OCI-LY1 (cell line): ENCODE measurements at regions not wholly inside any gene's neighbourhood (a gene's known extent, or its start where the extent isn't known, plus 50 kb on each side); places are given as distances from the start of the nearest gene placed in this dataset.

Experiments used
- H2AFZ ChIP-seq: fragments of 200-600 bp; sonication (generic), shearing (Covaris generic); 2 replicates; pipeline ENCODE4 v1.6.0; 2014; ENCODE audit warnings: antibody characterized with exemption, mild to moderate bottlenecking, low read length
- H3F3A ChIP-seq: fragments of 200-600 bp; sonication (generic), shearing (Covaris generic); 2 replicates; pipeline ENCODE4 v1.6.0; 2014; ENCODE audit warnings: mild to moderate bottlenecking, antibody characterized with exemption, low read length, moderate library complexity; ENCODE audit not compliant: insufficient read depth
- H3K27ac ChIP-seq: fragments of 200-600 bp; sonication (generic); 2 replicates; pipeline ENCODE4 v1.5.1; 2014; ENCODE audit warnings: low read length, mixed run types, mild to moderate bottlenecking, low read depth; ENCODE audit not compliant: poor library complexity, severe bottlenecking
- H3K27me3 ChIP-seq: fragments of 200-600 bp; sonication (generic); 2 replicates; pipeline ENCODE4 v1.6.0; 2014; ENCODE audit warnings: antibody characterized with exemption, mild to moderate bottlenecking, low read length, moderate library complexity; ENCODE audit not compliant: insufficient read depth
- H3K36me3 ChIP-seq: fragments of 200-600 bp; sonication (generic); 2 replicates; pipeline ENCODE4 v1.6.1; 2014; ENCODE audit warnings: mild to moderate bottlenecking, antibody characterized with exemption, low read length, moderate library complexity, mixed read lengths; ENCODE audit not compliant: insufficient read depth
- H3K4me1 ChIP-seq: fragments of 200-600 bp; sonication (generic); 2 replicates; pipeline ENCODE4 v1.5.1; 2014; ENCODE audit warnings: mild to moderate bottlenecking, low read length, moderate library complexity; ENCODE audit not compliant: insufficient read depth, severe bottlenecking
- H3K4me2 ChIP-seq: fragments of 200-600 bp; sonication (generic), shearing (Covaris generic); 2 replicates; pipeline ENCODE4 v1.6.1; 2014; ENCODE audit warnings: low read length
- H3K4me3 ChIP-seq: fragments of 200-600 bp; sonication (generic); 2 replicates; pipeline ENCODE4 v1.5.1; 2014; ENCODE audit warnings: low read length, low read depth, mild to moderate bottlenecking, mixed read lengths; ENCODE audit not compliant: poor library complexity, severe bottlenecking
- H3K79me2 ChIP-seq: fragments of 200-600 bp; shearing (Covaris generic); 2 replicates; pipeline ENCODE4 v1.6.1; 2016; ENCODE audit warnings: mixed run types, low read length, mixed read lengths; ENCODE audit not compliant: insufficient read depth
- H3K9ac ChIP-seq: fragments of 200-600 bp; sonication (generic), shearing (Covaris generic); 2 replicates; pipeline ENCODE4 v1.6.1; 2014; ENCODE audit warnings: mild to moderate bottlenecking, low read length, mixed read lengths
- H3K9me2 ChIP-seq: fragments of 200-600 bp; sonication (generic), shearing (Covaris generic); 2 replicates; pipeline ENCODE4 v1.6.1; 2014; ENCODE audit warnings: low read depth, mild to moderate bottlenecking, low read length, mixed read lengths
- H3K9me3 ChIP-seq: fragments of 200-600 bp; shearing (Covaris generic); 2 replicates; pipeline ENCODE4 v1.6.1; 2014; ENCODE audit warnings: low read length, mixed read lengths
- H4K20me1 ChIP-seq: fragments of 200-600 bp; sonication (generic), shearing (Covaris generic); 2 replicates; pipeline ENCODE4 v1.6.0; 2016; ENCODE audit warnings: mild to moderate bottlenecking, low read length; ENCODE audit not compliant: insufficient read depth
- EZH2 ChIP-seq: fragments of 200-600 bp; sonication (generic), shearing (Covaris generic); IDR thresholded peaks from 2 replicates; pipeline ENCODE4 v1.8.0; 2017; ENCODE audit warnings: borderline replicate concordance, mixed run types, mild to moderate bottlenecking, antibody characterized with exemption, low read length, moderate library complexity, mixed read lengths
- TF ChIP-seq, protein P1 (sequence below): fragments of 200-600 bp; sonication (generic), shearing (Covaris generic); IDR thresholded peaks from 2 replicates; pipeline ENCODE4 v1.5.1; 2017; ENCODE audit warnings: mild to moderate bottlenecking, antibody characterized with exemption, low read length, moderate library complexity, mixed read lengths

DNA sequence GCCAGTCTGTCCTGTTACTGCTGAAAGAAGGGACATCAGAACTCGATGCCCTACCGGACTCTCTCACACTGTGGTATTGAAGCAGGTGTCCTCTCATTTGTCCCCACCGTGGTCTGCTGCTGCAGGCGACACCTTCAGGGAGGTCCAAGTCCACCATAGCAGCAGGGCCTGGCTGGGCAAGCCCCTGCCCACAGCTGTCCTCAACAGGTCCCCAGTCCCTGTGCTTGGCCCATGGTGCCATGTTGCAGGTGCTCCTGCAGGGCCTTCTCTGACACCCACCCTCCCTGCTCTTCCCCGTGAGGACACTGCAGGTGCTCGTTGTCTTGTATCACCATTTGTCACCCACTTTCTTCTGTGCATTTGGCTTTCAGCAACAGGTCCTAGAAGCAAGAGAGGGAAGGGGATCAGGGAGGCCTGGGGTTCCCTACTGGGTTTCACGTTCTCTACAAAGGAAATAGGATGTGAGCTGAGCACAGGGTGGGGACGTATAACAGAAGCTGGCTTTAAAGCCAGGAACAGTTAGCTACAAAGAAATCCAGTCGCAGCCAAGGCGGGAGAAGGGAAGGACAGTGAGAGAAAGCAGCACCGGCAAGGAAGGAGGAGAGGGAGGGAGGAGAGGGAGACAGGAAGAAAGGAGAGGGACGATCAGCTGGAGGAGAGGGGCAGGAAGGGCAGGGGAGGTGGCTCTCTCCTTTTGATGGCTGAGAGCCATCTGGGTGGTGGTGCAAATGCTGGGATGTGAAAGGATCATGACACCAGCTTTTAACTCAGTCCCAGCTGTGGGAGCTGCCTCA is 117.7 kb upstream of the FRMD4A start:
- H2AFZ ChIP-seq, result no peak overlapping the region
- H3K9ac ChIP-seq, result no peak overlapping the region
- no peaks in the 10 kb centered on the region for H4K20me1 ChIP-seq
- H3K9me3 ChIP-seq, result no peaks in the 10 kb centered on the region
- no peaks in the 10 kb centered on the region for H3K9me2 ChIP-seq
- no peak overlapping the region for H3K4me2 ChIP-seq
- H3K27me3 ChIP-seq, result no peaks in the 10 kb centered on the region
- no peaks in the 10 kb centered on the region for H3K4me1 ChIP-seq
- H3K79me2 ChIP-seq, result no peaks in the 10 kb centered on the region
- TF ChIP-seq EZH2, result no peak
- H3F3A ChIP-seq, result no peaks in the 10 kb centered on the region
- no peak overlapping the region for H3K4me3 ChIP-seq
- no peaks in the 10 kb centered on the region for H3K36me3 ChIP-seq
- H3K27ac ChIP-seq, result no peak overlapping the region

DNA sequence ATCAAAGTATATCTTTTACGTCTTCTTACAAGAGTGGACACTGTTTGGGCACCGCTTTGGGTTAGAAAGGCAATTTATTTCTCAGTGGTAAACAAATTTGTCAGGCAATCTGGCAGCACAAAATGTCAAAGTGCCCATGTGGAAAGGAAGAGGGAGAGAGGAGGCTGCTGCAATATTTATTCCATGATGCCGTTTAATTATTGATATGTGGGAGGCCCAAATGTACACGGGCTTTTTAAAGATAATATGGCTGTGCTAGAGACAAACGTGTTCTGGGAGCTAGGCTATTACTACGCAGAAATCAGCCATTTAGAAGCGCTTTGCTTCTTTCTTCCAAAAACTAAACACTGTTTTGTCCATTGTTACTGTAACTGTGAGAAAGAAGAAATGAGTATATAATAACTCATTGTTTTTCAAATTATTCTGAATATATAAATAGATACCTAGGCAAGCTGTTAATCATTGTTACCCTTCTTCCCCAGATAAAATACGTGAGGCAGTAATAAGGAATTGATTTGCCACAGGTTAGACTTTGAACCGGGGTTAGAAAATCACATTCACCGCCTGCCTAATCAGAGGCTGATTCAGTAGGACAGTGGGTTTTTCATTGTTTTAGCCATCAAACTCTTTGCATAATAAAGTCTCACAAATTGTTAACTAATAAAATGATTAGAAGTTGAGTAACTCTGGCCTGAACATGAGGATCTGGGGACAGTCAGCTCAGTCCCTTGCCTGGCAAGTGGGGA is 116.5 kb upstream of the FRMD4A start:
- no peaks in the 10 kb centered on the region for H3F3A ChIP-seq
- H3K9me3 ChIP-seq, result no peaks in the 10 kb centered on the region
- no peak for TF ChIP-seq EZH2
- TF ChIP-seq, protein P1, sequence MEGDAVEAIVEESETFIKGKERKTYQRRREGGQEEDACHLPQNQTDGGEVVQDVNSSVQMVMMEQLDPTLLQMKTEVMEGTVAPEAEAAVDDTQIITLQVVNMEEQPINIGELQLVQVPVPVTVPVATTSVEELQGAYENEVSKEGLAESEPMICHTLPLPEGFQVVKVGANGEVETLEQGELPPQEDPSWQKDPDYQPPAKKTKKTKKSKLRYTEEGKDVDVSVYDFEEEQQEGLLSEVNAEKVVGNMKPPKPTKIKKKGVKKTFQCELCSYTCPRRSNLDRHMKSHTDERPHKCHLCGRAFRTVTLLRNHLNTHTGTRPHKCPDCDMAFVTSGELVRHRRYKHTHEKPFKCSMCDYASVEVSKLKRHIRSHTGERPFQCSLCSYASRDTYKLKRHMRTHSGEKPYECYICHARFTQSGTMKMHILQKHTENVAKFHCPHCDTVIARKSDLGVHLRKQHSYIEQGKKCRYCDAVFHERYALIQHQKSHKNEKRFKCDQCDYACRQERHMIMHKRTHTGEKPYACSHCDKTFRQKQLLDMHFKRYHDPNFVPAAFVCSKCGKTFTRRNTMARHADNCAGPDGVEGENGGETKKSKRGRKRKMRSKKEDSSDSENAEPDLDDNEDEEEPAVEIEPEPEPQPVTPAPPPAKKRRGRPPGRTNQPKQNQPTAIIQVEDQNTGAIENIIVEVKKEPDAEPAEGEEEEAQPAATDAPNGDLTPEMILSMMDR, result no peak
- H3K9ac ChIP-seq, result no peak overlapping the region
- H3K36me3 ChIP-seq, result no peaks in the 10 kb centered on the region
- no peaks in the 10 kb centered on the region for H3K79me2 ChIP-seq
- H3K4me2 ChIP-seq, result no peak overlapping the region
- no peaks in the 10 kb centered on the region for H3K9me2 ChIP-seq
- H3K4me1 ChIP-seq, result no peaks in the 10 kb centered on the region
- no peak overlapping the region for H3K4me3 ChIP-seq
- H3K27me3 ChIP-seq, result no peaks in the 10 kb centered on the region
- no peaks in the 10 kb centered on the region for H4K20me1 ChIP-seq
- H2AFZ ChIP-seq, result no peak overlapping the region
- H3K27ac ChIP-seq, result no peak overlapping the region

GRCh38 chr10:14439451-14440259 is 108.9 kb upstream of the FRMD4A start:
- Histone ChIP-seq H3K36me3 (no peaks in the 10 kb centered on the region), H3K27ac (no peak overlapping the region), H3K9me2 (no peaks in the 10 kb centered on the region), H3K4me2 (no peak overlapping the region), H3K79me2 (no peaks in the 10 kb centered on the region), H3K4me3 (no peak overlapping the region), H3K4me1 (no peaks in the 10 kb centered on the region), H4K20me1 (no peaks in the 10 kb centered on the region), H3K27me3 (no peaks in the 10 kb centered on the region), H3K9ac (no peak overlapping the region), H2AFZ (no peak overlapping the region), H3F3A (no peaks in the 10 kb centered on the region), H3K9me3 (no peaks in the 10 kb centered on the region)
- TF ChIP-seq, protein P1, result no peak
- TF ChIP-seq EZH2, result no peak
